ENCODE measurements at regions not wholly inside any gene's neighbourhood (a gene's known extent, or its start where the extent isn't known, plus 50 kb on each side); places are given as distances from the start of the nearest gene placed in this dataset.
A peak's percentile ranks its signal among the peaks of the same experiment; 100 is the strongest.

GRCh38 chr2:126774761-126775160 is 118.8 kb downstream of the GYPC start:
- DNase-seq, result no peak

- DNase-seq, result no peak
These were observed 119.5 kb downstream of the GYPC start for GRCh38 chr2:126775300-126775985.

GRCh38 chr2:126776255-126776654 is 120.3 kb downstream of the GYPC start:
- DNase-seq, result no peak

GRCh38 chr2:126776692-126777619 is 121.0 kb downstream of the GYPC start:
- DNase-seq, result peak; percentile 76 to 78

GRCh38 chr2:126777620-126777978 is 121.1 kb upstream of the TEX51 start:
- DNase-seq, result no peak

- no peak for DNase-seq
These were observed 119.9 kb upstream of the TEX51 start for GRCh38 chr2:126778561-126779501.

GRCh38 chr2:126781206-126781605 is 117.5 kb upstream of the TEX51 start:
- DNase-seq, result no peak

- DNase-seq, result no peak
These were observed 116.9 kb upstream of the TEX51 start for GRCh38 chr2:126781806-126782205.

GRCh38 chr2:126782648-126783047 is 116.0 kb upstream of the TEX51 start:
- no peak for DNase-seq

- no peak for DNase-seq
These were observed 115.3 kb upstream of the TEX51 start for GRCh38 chr2:126783341-126783740.

GRCh38 chr2:126784045-126784444 is 114.6 kb upstream of the TEX51 start:
- DNase-seq, result no peak

- DNase-seq, result no peak
These were observed 114.1 kb upstream of the TEX51 start for GRCh38 chr2:126784621-126785020.

GRCh38 chr2:126785236-126785635 is 113.5 kb upstream of the TEX51 start:
- DNase-seq, result no peak

GRCh38 chr2:126785862-126786261 is 112.8 kb upstream of the TEX51 start:
- no peak for DNase-seq

GRCh38 chr2:126786765-126787164 is 111.9 kb upstream of the TEX51 start:
- no peak for DNase-seq

- no peak for DNase-seq
These were observed 111.4 kb upstream of the TEX51 start for GRCh38 chr2:126787289-126787688.

GRCh38 chr2:126788113-126788512 is 110.6 kb upstream of the TEX51 start:
- DNase-seq, result no peak

GRCh38 chr2:126788652-126789051 is 110.0 kb upstream of the TEX51 start:
- no peak for DNase-seq

GRCh38 chr2:126790987-126791780 is 107.5 kb upstream of the TEX51 start:
- no peak for DNase-seq

- no peak for DNase-seq
These were observed 106.5 kb upstream of the TEX51 start for GRCh38 chr2:126792186-126792585.

GRCh38 chr2:126792993-126793392 is 105.7 kb upstream of the TEX51 start:
- DNase-seq, result no peak

Data from CD4-positive, alpha-beta T cell treated with Interleukin-1 beta for 1 hour (primary cell).